ENCODE measurements at regions not wholly inside any gene's neighbourhood (a gene's known extent, or its start where the extent isn't known, plus 50 kb on each side); places are given as distances from the start of the nearest gene placed in this dataset.

- Mint-ChIP-seq H3K4me1 (no peaks in the 10 kb centered on the region), H3K27me3 (peaks cover 8% of the 10 kb centered on the region in 2 donors), H3K9me3 (peaks cover 11 to 27% (median 12%) of the 10 kb centered on the region in 3 donors), H3K36me3 (no peaks in the 10 kb centered on the region), H3K27ac (no peak overlapping the region), H3K4me3 (no peak overlapping the region)
- no peaks in the 10 kb centered on the region for H3K9me3 ChIP-seq
- no peak overlapping the region for H3K4me3 ChIP-seq (ENCODE audit: control insufficient read depth in 1 of 2, extremely low read depth in 1 of 2, low read length in 1 of 2)
- CTCF ChIA-PET, result no interaction called here
- no peak overlapping the region for H3K27ac ChIP-seq (ENCODE audit: low read length)
- DNase-seq (no peak), ATAC-seq (replicated peaks in 1 of 4) (no peak)
- H3K36me3 ChIP-seq (ENCODE audit: control insufficient read depth in 2 of 2, extremely low read depth in 1 of 2, insufficient read depth in 1 of 2, low read length in 1 of 2), result no peaks in the 10 kb centered on the region
- whole genome bisulfite sequencing (ENCODE audit: insufficient coverage), result 0% methylated on average over 1 of the region's 1 CpG
- no peaks in the 10 kb centered on the region for H3K27me3 ChIP-seq (replicated peaks in 1 of 2; ENCODE audit: control insufficient read depth in 2 of 2, extremely low read depth in 1 of 2, insufficient read depth in 2 of 2, low read length in 1 of 2)
- POLR2A ChIA-PET, result no interaction called here
- H3K4me1 ChIP-seq (ENCODE audit: control insufficient read depth in 1 of 2, extremely low read depth in 1 of 2, insufficient read depth in 2 of 2, low read length in 2 of 2), result no peaks in the 10 kb centered on the region
Observed at GRCh38 chr4:79788884-79789283, 284.1 kb downstream of the ANTXR2 start.

DNA sequence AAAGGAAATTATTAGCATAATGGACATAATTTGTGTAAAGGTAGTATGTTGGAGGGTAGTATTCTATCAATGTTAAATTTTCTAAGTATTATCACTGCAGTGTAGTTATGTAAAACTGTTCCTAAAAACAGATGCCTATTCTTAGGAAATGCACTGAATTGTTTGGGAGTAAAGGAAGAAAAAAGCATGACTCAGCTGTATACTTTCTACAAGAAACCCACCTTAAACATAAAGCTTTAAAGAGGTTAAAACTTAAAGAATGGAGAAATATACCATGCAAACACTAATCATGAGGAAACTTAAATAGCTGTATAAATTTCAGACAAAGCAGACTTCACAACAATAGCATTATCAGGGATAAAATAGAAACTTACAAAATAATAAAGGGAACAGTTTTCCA, 292.9 kb downstream of the ANTXR2 start:
- POLR2A ChIA-PET, result no interaction called here
- no peaks in the 10 kb centered on the region for H3K36me3 ChIP-seq (ENCODE audit: control insufficient read depth in 2 of 2, extremely low read depth in 1 of 2, insufficient read depth in 1 of 2, low read length in 1 of 2)
- peaks cover 0 to 3% of the 10 kb centered on the region in 2 donors for H3K27me3 Mint-ChIP-seq
- H3K4me1 Mint-ChIP-seq, result no peaks in the 10 kb centered on the region
- H3K27ac Mint-ChIP-seq, result no peak overlapping the region
- DNase-seq (no peak), ATAC-seq (replicated peaks in 1 of 4) (no peak)
- peaks cover 3 to 19% (median 5%) of the 10 kb centered on the region in 3 donors for H3K9me3 Mint-ChIP-seq
- H3K9me3 ChIP-seq, result no peaks in the 10 kb centered on the region
- no peaks in the 10 kb centered on the region for H3K27me3 ChIP-seq (replicated peaks in 1 of 2; ENCODE audit: control insufficient read depth in 2 of 2, extremely low read depth in 1 of 2, insufficient read depth in 2 of 2, low read length in 1 of 2)
- no peaks in the 10 kb centered on the region for H3K4me1 ChIP-seq (ENCODE audit: control insufficient read depth in 1 of 2, extremely low read depth in 1 of 2, insufficient read depth in 2 of 2, low read length in 2 of 2)
- H3K4me3 ChIP-seq (ENCODE audit: control insufficient read depth in 1 of 2, extremely low read depth in 1 of 2, low read length in 1 of 2), result no peak overlapping the region
- no peak overlapping the region for H3K4me3 Mint-ChIP-seq
- no peaks in the 10 kb centered on the region for H3K36me3 Mint-ChIP-seq
- CTCF ChIA-PET, result no interaction called here
- H3K27ac ChIP-seq (ENCODE audit: low read length), result no peak overlapping the region

GRCh38 chr4:79772510-79772909, 300.5 kb downstream of the ANTXR2 start:
- Mint-ChIP-seq H3K27me3 (peaks cover 4 to 13% of the 10 kb centered on the region in 2 donors), H3K9me3 (peaks cover 15 to 84% (median 30%) of the 10 kb centered on the region in 3 donors), H3K36me3 (peaks cover 4% of the 10 kb centered on the region), H3K27ac (no peak overlapping the region), H3K4me1 (no peaks in the 10 kb centered on the region), H3K4me3 (no peak overlapping the region)
- no peaks in the 10 kb centered on the region for H3K9me3 ChIP-seq
- no peaks in the 10 kb centered on the region for H3K4me1 ChIP-seq (ENCODE audit: control insufficient read depth in 1 of 2, extremely low read depth in 1 of 2, insufficient read depth in 2 of 2, low read length in 2 of 2)
- DNase-seq, result no peak
- POLR2A ChIA-PET, result no interaction called here
- ATAC-seq (replicated peaks in 1 of 4), result no peak
- no peak overlapping the region for H3K27ac ChIP-seq (ENCODE audit: low read length)
- CTCF ChIA-PET, result no interaction called here
- no peaks in the 10 kb centered on the region for H3K36me3 ChIP-seq (ENCODE audit: control insufficient read depth in 2 of 2, extremely low read depth in 1 of 2, insufficient read depth in 1 of 2, low read length in 1 of 2)
- H3K27me3 ChIP-seq (replicated peaks in 1 of 2; ENCODE audit: control insufficient read depth in 2 of 2, extremely low read depth in 1 of 2, insufficient read depth in 2 of 2, low read length in 1 of 2), result no peaks in the 10 kb centered on the region
- H3K4me3 ChIP-seq (ENCODE audit: control insufficient read depth in 1 of 2, extremely low read depth in 1 of 2, low read length in 1 of 2), result no peak overlapping the region

DNA sequence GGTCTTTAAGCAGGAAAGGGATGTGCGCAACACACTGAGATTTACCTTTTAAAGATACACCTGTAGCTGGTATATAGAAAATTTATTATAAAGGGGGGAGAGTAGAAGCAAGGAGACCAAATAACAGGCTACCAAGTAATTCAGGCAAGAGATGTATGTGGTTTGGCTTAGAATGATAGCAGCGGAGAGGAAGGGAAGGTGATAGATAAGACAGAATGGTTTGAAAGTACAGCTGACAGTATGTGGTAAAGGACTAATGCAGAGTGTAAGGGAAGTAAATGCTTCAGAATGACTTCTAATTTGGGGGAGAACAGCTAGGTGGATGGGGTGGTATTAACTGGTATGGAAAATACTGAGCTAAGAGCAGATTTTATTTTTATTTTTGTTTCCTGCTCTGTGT, 308.9 kb downstream of the ANTXR2 start:
- H3K4me1 ChIP-seq (ENCODE audit: control insufficient read depth in 1 of 2, extremely low read depth in 1 of 2, insufficient read depth in 2 of 2, low read length in 2 of 2), result no peaks in the 10 kb centered on the region
- no peaks in the 10 kb centered on the region for H3K9me3 ChIP-seq
- no peaks in the 10 kb centered on the region for H3K4me1 Mint-ChIP-seq
- H3K27ac Mint-ChIP-seq, result no peak overlapping the region
- no peak overlapping the region for H3K4me3 ChIP-seq (ENCODE audit: control insufficient read depth in 1 of 2, extremely low read depth in 1 of 2, low read length in 1 of 2)
- H3K9me3 Mint-ChIP-seq, result peaks cover 6 to 18% (median 13%) of the 10 kb centered on the region in 3 donors
- no peak overlapping the region for H3K27ac ChIP-seq (ENCODE audit: low read length)
- ChIA-PET CTCF (no interaction called here), POLR2A (no interaction called here)
- no peak overlapping the region for H3K4me3 Mint-ChIP-seq
- ATAC-seq (replicated peaks in 1 of 4) (no peak), DNase-seq (no peak)
- no peaks in the 10 kb centered on the region for H3K36me3 Mint-ChIP-seq
- no peaks in the 10 kb centered on the region for H3K36me3 ChIP-seq (ENCODE audit: control insufficient read depth in 2 of 2, extremely low read depth in 1 of 2, insufficient read depth in 1 of 2, low read length in 1 of 2)
- peaks cover 4 to 7% of the 10 kb centered on the region in 2 donors for H3K27me3 Mint-ChIP-seq
- no peaks in the 10 kb centered on the region for H3K27me3 ChIP-seq (replicated peaks in 1 of 2; ENCODE audit: control insufficient read depth in 2 of 2, extremely low read depth in 1 of 2, insufficient read depth in 2 of 2, low read length in 1 of 2)
- WGBS (ENCODE audit: insufficient coverage), result 86% methylated on average over 1 of the region's 2 CpGs

DNA sequence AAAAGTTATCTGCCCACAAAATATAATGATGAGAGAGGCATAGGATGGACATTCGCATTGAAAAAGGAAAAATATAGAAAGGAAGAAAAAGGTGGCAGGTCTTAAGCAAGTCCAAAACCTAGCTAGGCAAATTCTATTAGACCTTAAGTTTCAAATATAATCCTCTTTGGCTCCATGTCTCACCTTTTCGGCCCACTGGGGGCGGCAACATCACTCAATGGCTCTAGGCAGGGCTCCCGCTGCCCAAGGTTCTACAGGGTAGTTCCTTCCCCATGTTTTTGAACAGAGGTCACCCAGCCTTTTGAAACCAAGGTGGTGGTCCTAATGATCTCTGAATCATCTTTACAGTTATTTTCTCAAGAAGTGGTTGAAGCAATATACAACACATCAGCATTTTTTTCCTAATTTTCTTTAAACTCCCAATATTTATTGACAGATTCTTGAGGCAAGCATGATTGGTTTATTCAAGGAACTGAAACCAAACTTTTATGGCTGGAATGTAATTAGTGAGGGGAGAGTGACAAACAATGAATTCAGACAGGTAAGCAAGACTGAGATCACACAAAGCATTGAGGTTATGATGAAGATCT, 309.4 kb downstream of the ANTXR2 start:
- WGBS (ENCODE audit: insufficient coverage), result no CpG with 5 or more reads among the region's 4 CpGs
- Mint-ChIP-seq H3K27ac (no peak overlapping the region), H3K4me3 (no peak overlapping the region)

GRCh38 chr4:79759793-79760192, 313.2 kb downstream of the ANTXR2 start:
- Histone ChIP-seq H3K36me3 (ENCODE audit: control insufficient read depth in 2 of 2, extremely low read depth in 1 of 2, insufficient read depth in 1 of 2, low read length in 1 of 2) (no peaks in the 10 kb centered on the region), H3K27ac (ENCODE audit: low read length) (no peak overlapping the region), H3K4me1 (ENCODE audit: control insufficient read depth in 1 of 2, extremely low read depth in 1 of 2, insufficient read depth in 2 of 2, low read length in 2 of 2) (no peaks in the 10 kb centered on the region), H3K4me3 (ENCODE audit: control insufficient read depth in 1 of 2, extremely low read depth in 1 of 2, low read length in 1 of 2) (no peak overlapping the region), H3K9me3 (no peaks in the 10 kb centered on the region), H3K27me3 (replicated peaks in 1 of 2; ENCODE audit: control insufficient read depth in 2 of 2, extremely low read depth in 1 of 2, insufficient read depth in 2 of 2, low read length in 1 of 2) (no peaks in the 10 kb centered on the region)
- Mint-ChIP-seq H3K27me3 (peaks cover 0 to 7% of the 10 kb centered on the region in 2 donors), H3K36me3 (no peaks in the 10 kb centered on the region), H3K9me3 (peaks cover 0 to 2% (median 0%) of the 10 kb centered on the region in 3 donors), H3K4me1 (no peaks in the 10 kb centered on the region), H3K4me3 (no peak overlapping the region), H3K27ac (no peak overlapping the region)
- DNase-seq (no peak), ATAC-seq (replicated peaks in 1 of 4) (no peak)
- CTCF ChIA-PET, result no interaction called here
- POLR2A ChIA-PET, result no interaction called here

More for the DNA sequence above, 309.4 kb downstream of the ANTXR2 start:
- ATAC-seq (replicated peaks in 1 of 4), result no peak
- H3K4me3 ChIP-seq (ENCODE audit: control insufficient read depth in 1 of 2, extremely low read depth in 1 of 2, low read length in 1 of 2), result no peak overlapping the region
- no peaks in the 10 kb centered on the region for H3K4me1 Mint-ChIP-seq
- peaks cover 4 to 7% of the 10 kb centered on the region in 2 donors for H3K27me3 Mint-ChIP-seq
- H3K36me3 ChIP-seq (ENCODE audit: control insufficient read depth in 2 of 2, extremely low read depth in 1 of 2, insufficient read depth in 1 of 2, low read length in 1 of 2), result no peaks in the 10 kb centered on the region
- H3K4me1 ChIP-seq (ENCODE audit: control insufficient read depth in 1 of 2, extremely low read depth in 1 of 2, insufficient read depth in 2 of 2, low read length in 2 of 2), result no peaks in the 10 kb centered on the region
- DNase-seq, result no peak
- CTCF ChIA-PET, result no interaction called here
- no peaks in the 10 kb centered on the region for H3K27me3 ChIP-seq (replicated peaks in 1 of 2; ENCODE audit: control insufficient read depth in 2 of 2, extremely low read depth in 1 of 2, insufficient read depth in 2 of 2, low read length in 1 of 2)
- H3K27ac ChIP-seq (ENCODE audit: low read length), result no peak overlapping the region
- H3K36me3 Mint-ChIP-seq, result no peaks in the 10 kb centered on the region
- peaks cover 6 to 15% (median 13%) of the 10 kb centered on the region in 3 donors for H3K9me3 Mint-ChIP-seq
- POLR2A ChIA-PET, result no interaction called here
- H3K9me3 ChIP-seq, result no peaks in the 10 kb centered on the region

DNA sequence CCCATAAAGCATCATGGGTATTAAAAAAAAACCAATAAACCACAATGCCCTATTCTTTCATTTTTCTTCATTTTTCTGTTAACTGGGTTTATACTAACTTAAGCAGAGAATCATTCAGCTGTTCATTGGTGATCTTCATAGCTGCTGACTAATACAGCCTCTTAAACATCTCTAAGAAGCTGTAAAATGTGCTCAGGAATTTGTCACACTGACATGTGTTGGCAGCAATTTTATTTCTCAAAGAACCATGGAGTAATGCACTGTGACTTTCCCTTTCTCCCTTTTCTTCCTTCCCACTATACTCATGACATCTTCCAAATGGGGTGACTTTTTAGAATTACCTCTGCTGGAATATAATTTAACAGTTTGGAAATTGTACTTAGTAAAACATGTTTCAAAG, 315.4 kb downstream of the ANTXR2 start:
- peaks cover 0 to 2% (median 0%) of the 10 kb centered on the region in 3 donors for H3K9me3 Mint-ChIP-seq
- Histone ChIP-seq H3K27me3 (replicated peaks in 1 of 2; ENCODE audit: control insufficient read depth in 2 of 2, extremely low read depth in 1 of 2, insufficient read depth in 2 of 2, low read length in 1 of 2) (no peaks in the 10 kb centered on the region), H3K4me1 (ENCODE audit: control insufficient read depth in 1 of 2, extremely low read depth in 1 of 2, insufficient read depth in 2 of 2, low read length in 2 of 2) (no peaks in the 10 kb centered on the region), H3K27ac (ENCODE audit: low read length) (no peak overlapping the region), H3K9me3 (no peaks in the 10 kb centered on the region), H3K36me3 (ENCODE audit: control insufficient read depth in 2 of 2, extremely low read depth in 1 of 2, insufficient read depth in 1 of 2, low read length in 1 of 2) (no peaks in the 10 kb centered on the region), H3K4me3 (ENCODE audit: control insufficient read depth in 1 of 2, extremely low read depth in 1 of 2, low read length in 1 of 2) (no peak overlapping the region)
- H3K36me3 Mint-ChIP-seq, result no peaks in the 10 kb centered on the region
- H3K27me3 Mint-ChIP-seq, result no peaks in the 10 kb centered on the region
- H3K4me3 Mint-ChIP-seq, result no peak overlapping the region
- DNase-seq (no peak), ATAC-seq (replicated peaks in 1 of 4) (no peak)
- H3K27ac Mint-ChIP-seq, result no peak overlapping the region
- POLR2A ChIA-PET, result no interaction called here
- CTCF ChIA-PET, result no interaction called here
- no peaks in the 10 kb centered on the region for H3K4me1 Mint-ChIP-seq

Data from T-cell (primary cell).